ENCODE measurements at regions not wholly inside any gene's neighbourhood (a gene's known extent, or its start where the extent isn't known, plus 50 kb on each side); places are given as distances from the start of the nearest gene placed in this dataset.

DNA sequence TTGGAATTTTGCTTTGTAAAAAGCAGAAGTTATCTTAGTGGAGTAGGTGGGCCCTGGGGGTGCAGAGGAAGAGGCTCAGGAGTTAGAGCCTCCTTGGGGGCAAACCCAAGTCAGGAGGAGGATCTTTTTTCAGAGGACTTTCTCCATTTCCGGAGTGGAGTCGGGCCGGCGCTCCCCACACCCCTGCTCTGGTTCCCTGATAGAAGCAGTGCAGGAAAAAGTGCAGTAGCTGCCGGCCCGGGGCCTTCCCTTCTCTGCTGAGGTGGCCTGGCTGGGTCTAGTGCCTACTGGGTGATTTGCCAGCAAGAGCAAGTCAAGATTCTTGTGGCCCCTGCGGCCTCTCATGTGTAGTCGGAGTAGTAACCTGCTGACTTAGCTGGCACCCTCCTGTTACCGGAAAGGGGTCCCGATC is 124.2 kb upstream of the HS6ST1 start:
- TF ChIP-seq CREB1 (CRISPR knock-in tag; IDR thresholded peaks at IDR 0.05): no peak
- TF ChIP-seq ZNF263 (CRISPR knock-in tag; IDR thresholded peaks at IDR 0.05; ENCODE audit: low read depth): no peak
- TF ChIP-seq, protein P1, sequence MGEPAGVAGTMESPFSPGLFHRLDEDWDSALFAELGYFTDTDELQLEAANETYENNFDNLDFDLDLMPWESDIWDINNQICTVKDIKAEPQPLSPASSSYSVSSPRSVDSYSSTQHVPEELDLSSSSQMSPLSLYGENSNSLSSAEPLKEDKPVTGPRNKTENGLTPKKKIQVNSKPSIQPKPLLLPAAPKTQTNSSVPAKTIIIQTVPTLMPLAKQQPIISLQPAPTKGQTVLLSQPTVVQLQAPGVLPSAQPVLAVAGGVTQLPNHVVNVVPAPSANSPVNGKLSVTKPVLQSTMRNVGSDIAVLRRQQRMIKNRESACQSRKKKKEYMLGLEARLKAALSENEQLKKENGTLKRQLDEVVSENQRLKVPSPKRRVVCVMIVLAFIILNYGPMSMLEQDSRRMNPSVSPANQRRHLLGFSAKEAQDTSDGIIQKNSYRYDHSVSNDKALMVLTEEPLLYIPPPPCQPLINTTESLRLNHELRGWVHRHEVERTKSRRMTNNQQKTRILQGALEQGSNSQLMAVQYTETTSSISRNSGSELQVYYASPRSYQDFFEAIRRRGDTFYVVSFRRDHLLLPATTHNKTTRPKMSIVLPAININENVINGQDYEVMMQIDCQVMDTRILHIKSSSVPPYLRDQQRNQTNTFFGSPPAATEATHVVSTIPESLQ (CRISPR knock-in tag; IDR thresholded peaks at IDR 0.05): no peak
- no peak for TF ChIP-seq MXD4 (CRISPR knock-in tag; IDR thresholded peaks at IDR 0.05; ENCODE audit: borderline replicate concordance)
- no peak for TF ChIP-seq NR1H2 (CRISPR knock-in tag; IDR thresholded peaks at IDR 0.05)
- no peak for TF ChIP-seq JUN (CRISPR knock-in tag; IDR thresholded peaks at IDR 0.05)
- TF ChIP-seq SP1 (CRISPR knock-in tag; conservative IDR thresholded peaks at IDR 0.05): no peak
- no peak for TF ChIP-seq RORB (CRISPR knock-in tag; IDR thresholded peaks at IDR 0.05)
- no peak for TF ChIP-seq ESRRA (CRISPR knock-in tag; IDR thresholded peaks at IDR 0.05; ENCODE audit: borderline replicate concordance)
- TF ChIP-seq NFE2L1 (CRISPR knock-in tag; IDR thresholded peaks at IDR 0.05): no peak
- no peak for TF ChIP-seq TP53 (CRISPR knock-in tag; IDR thresholded peaks at IDR 0.05)
- ChIA-PET CTCF (no interaction called here), POLR2A (no interaction called here)
- Mint-ChIP-seq H3K36me3 (no peaks in the 10 kb centered on the region), H3K27me3 (ENCODE audit: low read depth) (no peaks in the 10 kb centered on the region), H3K4me1 (peaks cover 25% of the 10 kb centered on the region), H3K4me3 (no peak overlapping the region), H3K9me3 (no peaks in the 10 kb centered on the region), H3K27ac (peak overlapping the region; percentile 81)
- ATAC-seq: peak; percentile 85
- peak; percentile 45 for DNase-seq (ENCODE audit: low spot score)

DNA sequence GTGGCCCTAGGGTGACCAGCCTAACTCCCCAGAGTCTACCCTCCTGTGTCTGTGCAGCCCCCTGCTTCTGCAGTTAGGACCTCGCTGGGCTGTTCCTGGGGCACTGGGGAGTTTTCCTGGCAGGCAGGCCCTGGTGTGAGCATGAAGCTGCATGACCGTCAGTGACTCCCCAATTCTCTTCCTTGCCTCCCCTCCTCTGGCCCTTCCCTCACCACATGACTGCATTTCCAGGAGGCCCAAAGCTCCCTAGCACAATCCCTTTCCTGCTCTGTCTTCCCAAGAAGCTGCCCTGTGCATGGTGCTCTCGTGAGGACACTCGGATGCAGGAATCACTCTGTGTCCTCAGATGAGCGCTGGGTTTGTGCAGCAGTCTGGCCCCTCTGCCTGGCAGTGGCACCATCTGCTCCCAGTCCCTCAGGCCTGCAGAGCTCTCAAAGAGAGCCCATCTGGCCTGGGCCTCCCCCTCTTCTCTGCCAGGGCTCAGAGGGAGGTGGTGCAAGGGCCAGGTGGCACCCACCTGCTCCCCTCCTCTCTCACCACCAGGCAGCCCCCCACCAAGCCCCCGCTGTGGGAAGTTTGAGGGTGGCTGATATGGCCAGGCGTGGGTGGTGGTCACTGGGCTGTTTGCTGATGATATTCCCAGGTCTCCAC is 125.6 kb upstream of the HS6ST1 start:
- Mint-ChIP-seq H3K9me3 (no peaks in the 10 kb centered on the region), H3K4me1 (peaks cover 25% of the 10 kb centered on the region), H3K27ac (no peak overlapping the region; the same call in 1 of the 2 replicates), H3K27me3 (ENCODE audit: low read depth) (no peaks in the 10 kb centered on the region), H3K36me3 (no peaks in the 10 kb centered on the region), H3K4me3 (no peak overlapping the region)
- DNase-seq (ENCODE audit: low spot score): no peak
- POLR2A ChIA-PET: no interaction called here
- no peak for ATAC-seq
- CTCF ChIA-PET: no interaction called here
- TF ChIP-seq SP1 (CRISPR knock-in tag; conservative IDR thresholded peaks at IDR 0.05) (no peak), E2F1 (CRISPR knock-in tag; IDR thresholded peaks at IDR 0.05) (no peak), NR3C1 (CRISPR knock-in tag; conservative IDR thresholded peaks at IDR 0.05; ENCODE audit: low read depth) (no peak), FOXJ3 (CRISPR knock-in tag; IDR thresholded peaks at IDR 0.05; ENCODE audit: borderline replicate concordance) (no peak), NFE2L1 (CRISPR knock-in tag; IDR thresholded peaks at IDR 0.05) (no peak), MLX (CRISPR knock-in tag; IDR thresholded peaks at IDR 0.05) (no peak), JUN (CRISPR knock-in tag; IDR thresholded peaks at IDR 0.05) (no peak), ZSCAN18 (CRISPR knock-in tag; IDR thresholded peaks at IDR 0.05) (no peak), TCF7 (CRISPR knock-in tag; IDR thresholded peaks at IDR 0.05; ENCODE audit: low read depth) (no peak), PRRX2 (CRISPR knock-in tag; IDR thresholded peaks at IDR 0.05) (no peak), FOXP1 (CRISPR knock-in tag; IDR thresholded peaks at IDR 0.05; ENCODE audit: borderline replicate concordance) (no peak), RELA (CRISPR knock-in tag; IDR thresholded peaks at IDR 0.05; ENCODE audit: borderline replicate concordance) (no peak), ELF4 (CRISPR knock-in tag; IDR thresholded peaks at IDR 0.05; ENCODE audit: low read depth) (no peak), ZNF317 (CRISPR knock-in tag; IDR thresholded peaks at IDR 0.05; ENCODE audit: borderline replicate concordance, low read depth) (no peak), TEAD4 (CRISPR knock-in tag; IDR thresholded peaks at IDR 0.05) (no peak), NFYB (CRISPR knock-in tag; conservative IDR thresholded peaks at IDR 0.05; ENCODE audit: low read depth) (no peak), SOX15 (CRISPR knock-in tag; IDR thresholded peaks at IDR 0.05) (no peak)
- TF ChIP-seq, protein P2, sequence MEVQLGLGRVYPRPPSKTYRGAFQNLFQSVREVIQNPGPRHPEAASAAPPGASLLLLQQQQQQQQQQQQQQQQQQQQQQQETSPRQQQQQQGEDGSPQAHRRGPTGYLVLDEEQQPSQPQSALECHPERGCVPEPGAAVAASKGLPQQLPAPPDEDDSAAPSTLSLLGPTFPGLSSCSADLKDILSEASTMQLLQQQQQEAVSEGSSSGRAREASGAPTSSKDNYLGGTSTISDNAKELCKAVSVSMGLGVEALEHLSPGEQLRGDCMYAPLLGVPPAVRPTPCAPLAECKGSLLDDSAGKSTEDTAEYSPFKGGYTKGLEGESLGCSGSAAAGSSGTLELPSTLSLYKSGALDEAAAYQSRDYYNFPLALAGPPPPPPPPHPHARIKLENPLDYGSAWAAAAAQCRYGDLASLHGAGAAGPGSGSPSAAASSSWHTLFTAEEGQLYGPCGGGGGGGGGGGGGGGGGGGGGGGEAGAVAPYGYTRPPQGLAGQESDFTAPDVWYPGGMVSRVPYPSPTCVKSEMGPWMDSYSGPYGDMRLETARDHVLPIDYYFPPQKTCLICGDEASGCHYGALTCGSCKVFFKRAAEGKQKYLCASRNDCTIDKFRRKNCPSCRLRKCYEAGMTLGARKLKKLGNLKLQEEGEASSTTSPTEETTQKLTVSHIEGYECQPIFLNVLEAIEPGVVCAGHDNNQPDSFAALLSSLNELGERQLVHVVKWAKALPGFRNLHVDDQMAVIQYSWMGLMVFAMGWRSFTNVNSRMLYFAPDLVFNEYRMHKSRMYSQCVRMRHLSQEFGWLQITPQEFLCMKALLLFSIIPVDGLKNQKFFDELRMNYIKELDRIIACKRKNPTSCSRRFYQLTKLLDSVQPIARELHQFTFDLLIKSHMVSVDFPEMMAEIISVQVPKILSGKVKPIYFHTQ (CRISPR knock-in tag; IDR thresholded peaks at IDR 0.05): no peak
- TF ChIP-seq, protein P3, sequence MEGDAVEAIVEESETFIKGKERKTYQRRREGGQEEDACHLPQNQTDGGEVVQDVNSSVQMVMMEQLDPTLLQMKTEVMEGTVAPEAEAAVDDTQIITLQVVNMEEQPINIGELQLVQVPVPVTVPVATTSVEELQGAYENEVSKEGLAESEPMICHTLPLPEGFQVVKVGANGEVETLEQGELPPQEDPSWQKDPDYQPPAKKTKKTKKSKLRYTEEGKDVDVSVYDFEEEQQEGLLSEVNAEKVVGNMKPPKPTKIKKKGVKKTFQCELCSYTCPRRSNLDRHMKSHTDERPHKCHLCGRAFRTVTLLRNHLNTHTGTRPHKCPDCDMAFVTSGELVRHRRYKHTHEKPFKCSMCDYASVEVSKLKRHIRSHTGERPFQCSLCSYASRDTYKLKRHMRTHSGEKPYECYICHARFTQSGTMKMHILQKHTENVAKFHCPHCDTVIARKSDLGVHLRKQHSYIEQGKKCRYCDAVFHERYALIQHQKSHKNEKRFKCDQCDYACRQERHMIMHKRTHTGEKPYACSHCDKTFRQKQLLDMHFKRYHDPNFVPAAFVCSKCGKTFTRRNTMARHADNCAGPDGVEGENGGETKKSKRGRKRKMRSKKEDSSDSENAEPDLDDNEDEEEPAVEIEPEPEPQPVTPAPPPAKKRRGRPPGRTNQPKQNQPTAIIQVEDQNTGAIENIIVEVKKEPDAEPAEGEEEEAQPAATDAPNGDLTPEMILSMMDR (IDR thresholded peaks at IDR 0.05): no peak
